Aorta (tissue), 5 donors: ENCODE measurements at regions not wholly inside any gene's neighbourhood (a gene's known extent, or its start where the extent isn't known, plus 50 kb on each side); places are given as distances from the start of the nearest gene placed in this dataset.

ENCODE experiments used
- ATAC-seq: fragments of 200-7000 bp; cut with Tn5 transposase; one replicate; pipeline ENCODE4 v1.9.1; 2022; ENCODE audit warnings: moderate library complexity; ENCODE audit not compliant: low FRiP score
- DNase-seq, 2 donors: peaks; one replicate each; pipeline ENCODE4 v3.0.0-alpha.2; 2020
- H3K27ac ChIP-seq, 2 donors: one replicate each; pipeline ENCODE4 v1.5.1; 2013; ENCODE audit warnings: low read length in 2 of 2, mild to moderate bottlenecking in 2 of 2, moderate library complexity in 2 of 2, control low read depth in 1 of 2, inconsistent platforms in 1 of 2, low read depth in 1 of 2
- H3K27me3 ChIP-seq, 2 donors: one replicate each; pipeline ENCODE4 v1.6.1; 2013; ENCODE audit warnings: control low read depth in 1 of 2, low read length in 1 of 2, mild to moderate bottlenecking in 1 of 2, moderate library complexity in 1 of 2; ENCODE audit not compliant: insufficient read depth in 2 of 2, control insufficient read depth in 1 of 2
- H3K36me3 ChIP-seq, 2 donors: one replicate each; pipeline ENCODE4 v1.6.1; 2013; ENCODE audit warnings: control low read depth in 1 of 2, low read length in 1 of 2, mild to moderate bottlenecking in 1 of 2; ENCODE audit not compliant: insufficient read depth in 2 of 2, control insufficient read depth in 1 of 2
- H3K4me1 ChIP-seq, 2 donors: one replicate each; pipeline ENCODE4 v1.6.1; 2013; ENCODE audit warnings: low read length in 2 of 2, control low read depth in 1 of 2, mild to moderate bottlenecking in 1 of 2, moderate library complexity in 1 of 2; ENCODE audit not compliant: insufficient read depth in 2 of 2, control insufficient read depth in 1 of 2
- H3K4me3 ChIP-seq, 2 donors: one replicate each; pipeline ENCODE4 v1.5.1; 2013; ENCODE audit warnings: low read length in 2 of 2, control low read depth in 1 of 2, mild to moderate bottlenecking in 1 of 2
- H3K9me3 ChIP-seq: one replicate; pipeline ENCODE4 v1.6.1; 2013; ENCODE audit warnings: mild to moderate bottlenecking, low read length; ENCODE audit not compliant: control insufficient read depth
- WGBS, 2 donors: extraction: QIAGEN DNeasy Blood & Tissue Kit; methylation state at CpG; one replicate each; pipeline ENCODE4 v1.1.7; 2013; 5-methylcytosine and 5-hydroxymethylcytosine counted together
- intact Hi-C, 2 donors: fragments of 100-400 bp; cut with DNase I; formaldehyde crosslinking; loops; one replicate each; pipeline versions ENCODE4 v1.14.2 to v1.15.0; 2022
- donor health status: healthy with polysubstance abuse.
- donor health status: Bipolar disorder and iron deficiency.
- donor health status: DM: no; HTN: no; CAD: no.
- donor health status: DM: no; HTN: no; CAD: no.
- donor health status: DM: yes; HTN: yes; CAD: no.

DNA sequence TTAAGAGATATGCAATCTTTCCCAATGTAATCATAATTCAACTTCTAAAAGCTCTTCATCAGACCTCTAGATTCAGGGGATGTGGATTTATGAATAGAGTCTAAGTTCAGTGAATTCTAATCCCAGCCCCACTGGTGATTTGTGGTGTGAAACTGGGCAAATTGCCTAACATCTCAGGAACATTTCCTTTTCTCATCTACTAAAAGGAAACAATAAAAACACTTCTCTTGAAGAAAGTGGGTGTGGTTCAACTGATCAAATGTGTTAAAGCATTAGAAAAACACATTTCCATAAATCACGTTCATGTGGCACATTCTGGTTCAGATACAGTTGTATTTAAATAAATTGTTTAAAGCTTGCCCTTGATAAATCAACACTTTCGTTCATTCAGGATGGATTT lies 631.7 kb upstream of the CDH6 start:
- Histone ChIP-seq H3K27ac (no peak overlapping the region), H3K9me3 (no peaks in the 10 kb centered on the region), H3K36me3 (no peaks in the 10 kb centered on the region), H3K4me3 (no peak overlapping the region), H3K27me3 (no peaks in the 10 kb centered on the region), H3K4me1 (no peaks in the 10 kb centered on the region)
- intact Hi-C loops: no loop called here
- WGBS, 2 donors: 73 to 80% methylated on average over 2 of the region's 2 CpGs
- DNase-seq: no peak
- ATAC-seq: no peak

DNA sequence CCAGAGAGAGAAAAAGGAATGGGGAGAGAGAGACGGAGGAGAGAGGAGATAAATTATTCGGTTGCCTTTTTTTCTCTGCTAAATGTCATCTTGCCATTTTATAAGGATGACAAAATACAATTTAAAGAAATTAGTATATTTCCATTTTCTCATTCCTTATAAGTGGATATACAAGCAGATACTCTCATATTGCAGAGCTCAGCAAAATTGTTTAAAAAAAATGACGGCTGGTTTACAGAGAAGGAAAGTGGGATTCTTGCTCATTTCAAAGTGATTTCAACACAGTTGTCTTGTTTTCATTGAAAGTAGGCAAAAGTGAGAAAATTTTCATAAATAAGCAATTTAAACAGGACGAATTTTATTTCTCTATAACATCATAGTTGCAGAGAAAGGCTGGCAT lies 641.9 kb upstream of the CDH6 start:
- Histone ChIP-seq H3K4me3 (no peak overlapping the region), H3K9me3 (no peaks in the 10 kb centered on the region), H3K4me1 (no peaks in the 10 kb centered on the region), H3K27me3 (no peaks in the 10 kb centered on the region), H3K27ac (no peak overlapping the region), H3K36me3 (no peaks in the 10 kb centered on the region)
- ATAC-seq (no peak), DNase-seq (no peak)
- intact Hi-C loops: no loop called here
- whole genome bisulfite sequencing, 2 donors: 51 to 53% methylated on average over 4 of the region's 4 CpGs

DNA sequence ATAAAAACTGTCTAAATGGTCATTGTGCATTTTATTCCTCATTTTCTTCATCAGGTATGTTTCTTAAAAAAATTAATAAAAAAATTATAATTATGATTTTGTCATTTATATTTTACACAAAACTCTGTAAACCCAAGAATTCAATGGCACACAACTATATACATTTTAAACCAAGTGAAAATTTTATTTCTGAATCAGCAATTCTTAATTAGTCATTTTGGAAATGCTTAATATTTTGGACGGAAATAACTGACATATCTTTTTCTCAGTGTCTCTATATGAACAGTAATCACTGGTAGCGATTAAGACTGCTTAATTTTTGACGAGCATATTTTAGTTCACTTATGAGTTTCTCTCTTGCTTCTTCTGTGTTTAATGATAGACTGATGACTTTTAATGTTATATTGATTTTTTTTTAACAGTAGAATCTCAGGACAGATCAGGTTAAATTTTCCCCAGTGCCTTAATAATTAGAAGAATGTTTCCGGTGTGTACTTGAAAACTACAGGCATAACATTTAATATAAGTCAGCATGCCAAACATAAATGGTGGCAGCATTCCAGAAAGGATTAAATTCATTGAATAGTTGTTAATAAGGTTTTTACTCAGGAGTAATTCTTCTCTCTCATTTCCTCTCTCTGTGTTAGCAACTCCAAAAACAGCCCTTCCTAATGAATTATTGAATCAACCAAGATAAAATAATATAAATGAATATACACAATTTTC lies 644.7 kb upstream of the CDH6 start:
- no peak for ATAC-seq
- H3K27me3 ChIP-seq: no peaks in the 10 kb centered on the region
- no peak overlapping the region for H3K4me3 ChIP-seq
- H3K9me3 ChIP-seq: no peaks in the 10 kb centered on the region
- no peak for DNase-seq
- no peak overlapping the region for H3K27ac ChIP-seq
- H3K4me1 ChIP-seq: no peaks in the 10 kb centered on the region
- intact Hi-C loops: no loop called here
- WGBS, 2 donors: 83% methylated on average over 4 of the region's 4 CpGs
- no peaks in the 10 kb centered on the region for H3K36me3 ChIP-seq

DNA sequence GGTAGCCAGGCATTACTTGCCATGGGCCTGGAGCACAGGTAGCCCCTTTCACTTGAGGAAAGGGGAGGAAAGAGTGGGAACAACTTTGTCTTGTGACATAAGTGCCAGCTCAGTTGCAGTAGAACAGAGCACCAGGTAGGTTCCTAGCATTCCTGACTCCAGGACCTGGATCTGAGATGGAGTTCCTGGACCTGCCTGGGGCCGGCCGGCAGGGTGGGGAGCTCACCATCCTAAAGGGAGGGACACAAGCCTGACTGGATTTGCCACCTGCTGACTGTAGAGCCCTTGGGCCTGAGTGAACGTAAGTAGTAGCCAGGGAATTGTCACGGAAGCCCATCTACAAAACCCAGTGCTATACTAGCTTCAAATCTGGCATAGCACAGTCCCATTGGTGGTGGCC lies 653.3 kb upstream of the CDH6 start:
- no peaks in the 10 kb centered on the region for H3K4me1 ChIP-seq
- WGBS, 2 donors: 80 to 97% methylated on average over 4 of the region's 4 CpGs
- H3K27me3 ChIP-seq: no peaks in the 10 kb centered on the region
- no peaks in the 10 kb centered on the region for H3K36me3 ChIP-seq
- no peak overlapping the region for H3K27ac ChIP-seq
- intact Hi-C loops: no loop called here
- DNase-seq (no peak), ATAC-seq (no peak)
- no peak overlapping the region for H3K4me3 ChIP-seq
- peaks cover 3% of the 10 kb centered on the region for H3K9me3 ChIP-seq

DNA sequence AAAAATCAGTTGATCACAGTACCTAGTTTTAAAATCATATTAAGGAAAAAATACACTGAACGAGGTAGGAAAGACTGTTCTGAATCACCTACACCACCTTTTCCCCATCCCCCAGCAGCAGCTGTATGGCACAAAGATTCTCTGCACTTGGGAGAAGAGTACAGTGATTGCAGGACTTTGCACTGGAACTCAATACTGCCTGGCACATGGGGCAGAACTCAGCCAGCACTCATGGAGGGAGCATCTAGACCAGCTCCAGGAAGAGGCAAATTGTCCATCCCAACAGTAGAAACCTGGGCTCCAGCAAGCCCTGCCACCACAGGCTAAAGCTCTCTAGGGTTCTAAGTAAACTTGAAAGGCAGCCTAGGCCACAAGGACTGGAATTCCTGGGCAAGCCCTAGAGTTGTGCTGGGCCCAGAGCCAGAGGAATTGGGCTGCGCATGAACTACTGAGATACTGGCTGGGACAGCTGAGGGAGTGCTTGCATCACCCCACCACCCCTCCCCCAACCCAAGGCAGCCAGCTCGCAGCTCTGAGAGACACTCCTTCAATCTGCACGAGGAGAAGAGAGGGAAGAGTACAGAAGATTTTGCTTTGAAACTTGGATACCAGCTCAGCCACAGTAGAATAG lies 654.4 kb upstream of the CDH6 start:
- no peak overlapping the region for H3K27ac ChIP-seq
- intact Hi-C loops: no loop called here
- peaks cover 3% of the 10 kb centered on the region for H3K9me3 ChIP-seq
- peak; percentile 36 for ATAC-seq
- H3K4me1 ChIP-seq: no peaks in the 10 kb centered on the region
- H3K4me3 ChIP-seq: no peak overlapping the region
- H3K27me3 ChIP-seq: no peaks in the 10 kb centered on the region
- H3K36me3 ChIP-seq: no peaks in the 10 kb centered on the region
- 22 to 25% methylated on average over 4 of the region's 4 CpGs for WGBS, 2 donors
- DNase-seq: peak; percentile 62 to 67

DNA sequence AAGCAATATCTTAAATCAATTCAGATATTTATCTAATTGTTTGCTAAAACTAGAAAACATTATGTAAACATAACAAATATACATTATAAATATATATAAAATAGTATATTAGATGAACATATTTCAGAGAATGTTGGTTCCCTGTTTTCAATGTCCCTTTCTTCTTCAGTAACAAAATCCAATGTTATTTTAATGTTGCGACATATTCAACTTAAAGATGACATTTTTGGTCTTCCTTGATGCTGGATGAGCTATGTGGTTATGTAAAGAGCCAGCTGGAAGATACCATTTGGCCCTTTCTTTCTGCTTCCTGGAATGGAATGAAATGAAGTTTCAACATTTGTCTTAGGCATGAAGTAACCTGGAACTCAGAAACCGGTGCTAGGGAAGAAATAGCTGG lies 668.1 kb upstream of the CDH6 start:
- DNase-seq (no peak), ATAC-seq (no peak)
- H3K36me3 ChIP-seq: no peaks in the 10 kb centered on the region
- WGBS, 2 donors: 93 to 98% methylated on average over 2 of the region's 2 CpGs
- H3K9me3 ChIP-seq: peaks cover 3% of the 10 kb centered on the region
- H3K4me3 ChIP-seq: no peak overlapping the region
- no peaks in the 10 kb centered on the region for H3K4me1 ChIP-seq
- no peak overlapping the region for H3K27ac ChIP-seq
- H3K27me3 ChIP-seq: no peaks in the 10 kb centered on the region
- intact Hi-C loops: no loop called here

DNA sequence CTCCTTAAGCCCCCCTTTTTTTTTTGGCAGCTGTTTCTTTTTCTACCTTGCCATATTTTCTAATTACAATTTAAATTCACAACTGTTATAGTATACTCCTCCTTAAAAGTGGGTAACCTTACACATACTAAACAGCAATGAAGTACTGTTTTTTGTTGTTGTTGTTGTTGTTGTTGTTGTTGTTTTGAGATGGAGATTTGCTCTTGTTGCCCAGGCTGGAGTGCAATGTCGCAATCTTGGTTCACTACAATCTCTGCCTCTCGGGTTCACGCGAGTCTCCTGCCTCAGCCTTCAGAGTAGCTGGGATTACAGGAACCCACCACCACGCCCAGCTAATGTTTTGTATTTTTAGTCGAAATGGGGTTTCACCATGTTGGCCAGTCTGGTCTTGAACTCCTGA lies 669.1 kb upstream of the CDH6 start:
- Histone ChIP-seq H3K4me1 (no peaks in the 10 kb centered on the region), H3K9me3 (peaks cover 3% of the 10 kb centered on the region), H3K27me3 (no peaks in the 10 kb centered on the region), H3K27ac (no peak overlapping the region), H3K4me3 (no peak overlapping the region), H3K36me3 (no peaks in the 10 kb centered on the region)
- ATAC-seq (no peak), DNase-seq (no peak)
- WGBS, 2 donors: 91 to 96% methylated on average over 6 of the region's 6 CpGs
- intact Hi-C loops: no loop called here

DNA sequence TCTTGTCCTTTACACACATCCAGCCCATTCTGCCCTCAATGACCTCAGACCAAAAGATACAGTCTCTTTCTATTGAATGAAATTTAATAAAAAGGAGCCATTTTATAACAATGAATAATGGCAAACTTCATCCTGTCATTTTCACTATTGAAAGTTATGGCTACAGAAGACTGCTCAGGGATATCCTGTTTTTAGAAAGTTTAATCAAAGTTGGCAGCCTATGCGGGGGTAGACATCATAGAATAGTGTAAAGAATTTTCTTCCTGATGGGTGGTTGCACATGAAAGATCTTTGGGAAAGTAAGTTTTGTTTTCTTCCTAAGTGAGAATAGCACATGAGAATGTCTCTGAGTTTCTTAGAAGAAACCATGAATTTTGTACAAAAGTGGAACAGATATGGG lies 670.4 kb upstream of the CDH6 start:
- no peak for ATAC-seq
- Histone ChIP-seq H3K27ac (no peak overlapping the region), H3K4me3 (no peak overlapping the region), H3K4me1 (no peaks in the 10 kb centered on the region), H3K27me3 (no peaks in the 10 kb centered on the region), H3K36me3 (no peaks in the 10 kb centered on the region), H3K9me3 (peaks cover 3% of the 10 kb centered on the region)
- no peak for DNase-seq
- intact Hi-C loops: no loop called here
- WGBS, 2 donors: 44 to 52% methylated on average over 1 of the region's 1 CpG
